ENCODE measurements at regions not wholly inside any gene's neighbourhood (a gene's known extent, or its start where the extent isn't known, plus 50 kb on each side); places are given as distances from the start of the nearest gene placed in this dataset.

GRCh38 chr10:113433711-113434110 lies 119.1 kb upstream of the HABP2 start:
- no peak for TF ChIP-seq CTCF (IDR thresholded peaks at IDR 0.05; ENCODE audit: extremely low read depth, insufficient read depth, missing control alignments)
- DNase-seq (ENCODE audit: low spot score), result no peak
- in situ Hi-C loops (cut with MboI; ENCODE audit: low pct_unique_long_range_greater_than_20kb, low sequenced_read_pairs, unreplicated experiment), result no loop called here

DNA sequence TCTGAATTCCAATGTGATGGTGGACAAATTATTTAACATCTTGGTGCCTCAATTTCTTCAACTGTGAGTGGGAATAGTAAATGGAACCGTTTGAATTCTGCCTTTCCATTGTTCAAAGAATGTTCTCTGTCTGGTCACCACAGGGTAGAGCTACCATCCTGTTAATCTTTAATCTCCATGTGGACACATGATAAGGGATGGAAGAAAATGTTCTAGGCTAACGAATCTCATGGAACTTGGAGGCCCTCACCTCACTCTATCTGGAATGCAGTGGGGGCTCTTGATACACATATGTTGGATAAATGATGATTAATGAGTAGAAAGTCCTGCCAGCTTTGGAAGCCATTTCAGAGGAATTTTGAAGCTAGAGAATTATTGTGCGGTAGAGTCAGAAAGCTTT lies 118.5 kb upstream of the HABP2 start:
- no peak for TF ChIP-seq CTCF (IDR thresholded peaks at IDR 0.05; ENCODE audit: extremely low read depth, insufficient read depth, missing control alignments)
- in situ Hi-C loops (cut with MboI; ENCODE audit: low pct_unique_long_range_greater_than_20kb, low sequenced_read_pairs, unreplicated experiment), result no loop called here
- DNase-seq (ENCODE audit: low spot score), result no peak

- in situ Hi-C loops (cut with MboI; ENCODE audit: low pct_unique_long_range_greater_than_20kb, low sequenced_read_pairs, unreplicated experiment), result no loop called here
- no peak for TF ChIP-seq CTCF (IDR thresholded peaks at IDR 0.05; ENCODE audit: extremely low read depth, insufficient read depth, missing control alignments)
- no peak for DNase-seq (ENCODE audit: low spot score)
Observed at GRCh38 chr10:113434950-113435349, 117.9 kb upstream of the HABP2 start.

- DNase-seq (ENCODE audit: low spot score), result no peak
- TF ChIP-seq CTCF (IDR thresholded peaks at IDR 0.05; ENCODE audit: extremely low read depth, insufficient read depth, missing control alignments), result no peak
- in situ Hi-C loops (cut with MboI; ENCODE audit: low pct_unique_long_range_greater_than_20kb, low sequenced_read_pairs, unreplicated experiment), result no loop called here
Observed at GRCh38 chr10:113435881-113436280, 117.0 kb upstream of the HABP2 start.

GRCh38 chr10:113436851-113437250 lies 116.0 kb upstream of the HABP2 start:
- no peak for TF ChIP-seq CTCF (IDR thresholded peaks at IDR 0.05; ENCODE audit: extremely low read depth, insufficient read depth, missing control alignments)
- no peak for DNase-seq (ENCODE audit: low spot score)
- in situ Hi-C loops (cut with MboI; ENCODE audit: low pct_unique_long_range_greater_than_20kb, low sequenced_read_pairs, unreplicated experiment), result no loop called here

GRCh38 chr10:113438652-113439051 lies 114.2 kb upstream of the HABP2 start:
- no peak for DNase-seq (ENCODE audit: low spot score)
- TF ChIP-seq CTCF (IDR thresholded peaks at IDR 0.05; ENCODE audit: extremely low read depth, insufficient read depth, missing control alignments), result no peak
- in situ Hi-C loops (cut with MboI; ENCODE audit: low pct_unique_long_range_greater_than_20kb, low sequenced_read_pairs, unreplicated experiment), result no loop called here

GRCh38 chr10:113441220-113441619 lies 111.6 kb upstream of the HABP2 start:
- no peak for TF ChIP-seq CTCF (IDR thresholded peaks at IDR 0.05; ENCODE audit: extremely low read depth, insufficient read depth, missing control alignments)
- DNase-seq (ENCODE audit: low spot score), result no peak
- in situ Hi-C loops (cut with MboI; ENCODE audit: low pct_unique_long_range_greater_than_20kb, low sequenced_read_pairs, unreplicated experiment), result no loop called here
